Stomach smooth muscle (tissue), 2 donors: ENCODE measurements at regions not wholly inside any gene's neighbourhood (a gene's known extent, or its start where the extent isn't known, plus 50 kb on each side); places are given as distances from the start of the nearest gene placed in this dataset.
A peak's percentile ranks its signal among the peaks of the same experiment; 100 is the strongest.

Source experiments
- H3K27ac ChIP-seq: one replicate; pipeline ENCODE4 v1.7.0; 2013; ENCODE audit warnings: mild to moderate bottlenecking, low read length, inconsistent platforms
- H3K27me3 ChIP-seq, 2 donors: one replicate each; pipeline ENCODE4 v1.7.0; 2013; ENCODE audit warnings: low read length in 2 of 2; ENCODE audit not compliant: insufficient read depth in 2 of 2, control insufficient read depth in 1 of 2
- H3K36me3 ChIP-seq, 2 donors: one replicate each; pipeline ENCODE4 v1.7.0; 2013; ENCODE audit warnings: low read length in 2 of 2; ENCODE audit not compliant: control insufficient read depth in 2 of 2, insufficient read depth in 2 of 2
- H3K4me1 ChIP-seq: one replicate; pipeline ENCODE4 v1.7.0; 2013; ENCODE audit warnings: low read length; ENCODE audit not compliant: control insufficient read depth, insufficient read depth
- H3K4me3 ChIP-seq, 2 donors: one replicate each; pipeline ENCODE4 v1.7.0; 2013; ENCODE audit warnings: low read length in 2 of 2
- H3K9ac ChIP-seq, 2 donors: one replicate each; pipeline ENCODE4 v1.7.0; 2013; ENCODE audit warnings: low read length in 2 of 2, mild to moderate bottlenecking in 1 of 2
- H3K9me3 ChIP-seq, 2 donors: one replicate each; pipeline ENCODE4 v1.7.0; 2013; ENCODE audit warnings: low read length in 2 of 2; ENCODE audit not compliant: control insufficient read depth in 2 of 2
- donor health status: healthy.
- donor health status: Pancreatic carcinoma.

DNA sequence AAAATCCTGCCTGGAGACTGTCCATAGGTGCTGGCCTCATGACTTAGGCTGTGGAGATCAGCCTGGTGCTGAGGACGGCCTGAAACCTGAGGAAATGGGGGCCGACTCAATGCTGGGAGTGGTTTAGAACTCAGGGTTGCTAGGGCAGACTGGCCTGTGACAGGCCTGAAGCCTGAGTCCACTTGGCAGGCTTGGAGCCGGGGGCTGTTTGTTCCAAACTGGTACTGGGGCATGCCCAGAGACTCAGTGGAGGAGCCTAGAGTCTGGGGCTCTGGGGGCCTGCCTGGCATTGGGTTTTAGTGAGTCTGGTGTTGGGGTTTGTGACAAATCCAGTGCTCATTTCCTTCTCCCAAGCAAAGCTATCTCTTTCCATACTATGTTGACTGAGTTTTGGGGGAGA, 489.7 kb upstream of the CNKSR2 start:
- H3K4me1 ChIP-seq = no peaks in the 10 kb centered on the region
- H3K27me3 ChIP-seq = no peaks in the 10 kb centered on the region
- no peak overlapping the region for H3K9ac ChIP-seq
- no peak overlapping the region for H3K4me3 ChIP-seq
- H3K27ac ChIP-seq = no peak overlapping the region
- no peaks in the 10 kb centered on the region for H3K9me3 ChIP-seq
- H3K36me3 ChIP-seq = no peaks in the 10 kb centered on the region

GRCh38 chrX:20863649-20864048, 510.6 kb upstream of the CNKSR2 start:
- peaks cover 0 to 2% of the 10 kb centered on the region in 2 donors for H3K9me3 ChIP-seq
- no peak overlapping the region for H3K4me3 ChIP-seq
- no peak overlapping the region for H3K9ac ChIP-seq
- H3K36me3 ChIP-seq = no peaks in the 10 kb centered on the region
- H3K27ac ChIP-seq = no peak overlapping the region
- H3K4me1 ChIP-seq = no peaks in the 10 kb centered on the region
- no peaks in the 10 kb centered on the region for H3K27me3 ChIP-seq

DNA sequence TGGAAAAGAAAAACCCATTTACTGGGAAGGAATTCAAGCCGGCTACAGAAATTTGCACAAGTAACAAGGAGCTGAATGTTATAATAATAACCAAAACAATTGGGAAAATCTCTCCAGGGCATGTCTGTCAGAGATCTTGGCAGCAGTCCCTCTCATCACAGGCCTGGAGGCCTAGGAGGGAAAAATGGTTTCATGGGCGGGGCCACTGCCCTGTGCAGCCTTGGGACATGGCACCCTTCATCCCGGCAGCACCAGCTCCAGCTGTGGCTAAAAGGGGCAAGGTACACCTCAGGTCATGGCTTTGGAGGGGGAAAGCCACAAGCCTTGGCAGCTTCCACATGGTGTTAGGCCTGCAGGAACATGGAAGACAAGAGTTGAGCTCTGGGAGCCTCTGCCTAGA, 513.1 kb upstream of the CNKSR2 start:
- Histone ChIP-seq H3K9ac (no peak overlapping the region), H3K9me3 (peaks cover 0 to 2% of the 10 kb centered on the region in 2 donors), H3K36me3 (no peaks in the 10 kb centered on the region), H3K27ac (no peak overlapping the region), H3K4me3 (no peak overlapping the region), H3K27me3 (no peaks in the 10 kb centered on the region), H3K4me1 (peaks cover 4% of the 10 kb centered on the region)

DNA sequence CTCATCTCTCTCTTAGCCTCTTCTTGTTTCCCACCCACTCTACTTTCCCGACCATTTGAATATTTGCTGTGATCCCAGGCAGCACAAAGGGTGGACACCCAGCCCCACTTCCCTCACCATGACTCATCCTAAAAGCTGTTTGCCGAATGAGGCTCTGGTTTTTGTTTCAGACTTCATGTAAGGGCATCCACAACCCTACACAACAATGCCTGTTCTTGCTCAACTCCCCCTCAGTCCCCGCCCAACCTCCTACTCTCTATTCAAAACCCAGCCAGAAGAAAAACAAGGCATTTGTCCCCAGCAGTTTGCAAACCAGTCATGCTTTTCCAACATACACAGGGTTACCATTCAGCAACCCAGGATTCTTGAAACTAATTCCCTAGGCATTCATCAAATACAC, 516.5 kb upstream of the CNKSR2 start:
- Histone ChIP-seq H3K27me3 (no peaks in the 10 kb centered on the region), H3K9me3 (peaks cover 0 to 2% of the 10 kb centered on the region in 2 donors), H3K4me1 (peaks cover 4% of the 10 kb centered on the region), H3K9ac (no peak overlapping the region), H3K4me3 (no peak overlapping the region), H3K36me3 (no peaks in the 10 kb centered on the region), H3K27ac (peak overlapping the region; percentile 69)

DNA sequence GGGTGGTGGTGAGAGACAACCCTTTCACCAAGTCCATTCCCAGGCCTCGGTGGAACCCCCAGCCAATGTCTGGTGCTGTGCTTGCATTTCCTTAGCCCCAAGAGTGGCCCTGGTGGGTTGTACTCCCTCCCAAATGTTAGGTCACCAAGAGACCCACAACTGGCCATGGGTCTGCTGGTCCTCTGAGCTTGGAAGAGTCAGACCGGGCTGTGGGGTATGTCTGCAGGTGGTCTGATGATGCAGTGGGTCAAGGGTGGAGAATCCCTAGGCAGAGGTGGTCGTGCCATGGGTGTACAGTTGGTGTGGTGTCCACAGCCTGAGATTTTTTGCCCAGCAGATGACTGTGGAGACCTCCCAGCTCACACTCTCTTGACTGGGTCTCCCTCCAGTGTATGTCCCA, 535.7 kb upstream of the CNKSR2 start:
- H3K4me1 ChIP-seq = no peaks in the 10 kb centered on the region
- no peak overlapping the region for H3K4me3 ChIP-seq
- no peak overlapping the region for H3K9ac ChIP-seq
- H3K9me3 ChIP-seq = no peaks in the 10 kb centered on the region
- H3K36me3 ChIP-seq = no peaks in the 10 kb centered on the region
- H3K27me3 ChIP-seq = no peaks in the 10 kb centered on the region
- no peak overlapping the region for H3K27ac ChIP-seq

- no peaks in the 10 kb centered on the region for H3K4me1 ChIP-seq
These were observed 544.3 kb upstream of the CNKSR2 start for GRCh38 chrX:20829665-20830491.

GRCh38 chrX:20825984-20826383, 548.2 kb upstream of the CNKSR2 start:
- Histone ChIP-seq H3K4me1 (no peaks in the 10 kb centered on the region), H3K36me3 (no peaks in the 10 kb centered on the region), H3K9ac (no peak overlapping the region), H3K27ac (no peak overlapping the region), H3K4me3 (no peak overlapping the region), H3K27me3 (no peaks in the 10 kb centered on the region), H3K9me3 (no peaks in the 10 kb centered on the region)

More at GRCh38 chrX:20829665-20830491, 544.3 kb upstream of the CNKSR2 start:
- H3K36me3 ChIP-seq = no peaks in the 10 kb centered on the region
- H3K9ac ChIP-seq = no peak overlapping the region
- no peaks in the 10 kb centered on the region for H3K9me3 ChIP-seq
- no peaks in the 10 kb centered on the region for H3K27me3 ChIP-seq
- H3K4me3 ChIP-seq = no peak overlapping the region
- H3K27ac ChIP-seq = no peak overlapping the region

- Histone ChIP-seq H3K9ac (no peak overlapping the region), H3K4me3 (no peak overlapping the region), H3K4me1 (no peaks in the 10 kb centered on the region), H3K36me3 (no peaks in the 10 kb centered on the region), H3K27ac (no peak overlapping the region), H3K27me3 (no peaks in the 10 kb centered on the region), H3K9me3 (no peaks in the 10 kb centered on the region)
These were observed 537.3 kb upstream of the RPS6KA3 start for GRCh38 chrX:20803971-20804370.

- Histone ChIP-seq H3K9ac (no peak overlapping the region), H3K4me3 (no peak overlapping the region), H3K4me1 (no peaks in the 10 kb centered on the region), H3K27me3 (no peaks in the 10 kb centered on the region), H3K27ac (no peak overlapping the region), H3K36me3 (no peaks in the 10 kb centered on the region), H3K9me3 (no peaks in the 10 kb centered on the region)
These were observed 535.3 kb upstream of the RPS6KA3 start for GRCh38 chrX:20802036-20802435.

GRCh38 chrX:20796450-20796849, 529.7 kb upstream of the RPS6KA3 start:
- no peak overlapping the region for H3K9ac ChIP-seq
- H3K27me3 ChIP-seq = no peaks in the 10 kb centered on the region
- no peaks in the 10 kb centered on the region for H3K9me3 ChIP-seq
- H3K27ac ChIP-seq = no peak overlapping the region
- no peaks in the 10 kb centered on the region for H3K4me1 ChIP-seq
- H3K36me3 ChIP-seq = no peaks in the 10 kb centered on the region
- H3K4me3 ChIP-seq = no peak overlapping the region

GRCh38 chrX:20789103-20789502, 522.4 kb upstream of the RPS6KA3 start:
- H3K9me3 ChIP-seq = no peaks in the 10 kb centered on the region
- H3K4me3 ChIP-seq = no peak overlapping the region
- H3K9ac ChIP-seq = no peak overlapping the region
- no peak overlapping the region for H3K27ac ChIP-seq
- no peaks in the 10 kb centered on the region for H3K4me1 ChIP-seq
- H3K36me3 ChIP-seq = no peaks in the 10 kb centered on the region
- no peaks in the 10 kb centered on the region for H3K27me3 ChIP-seq
